Stimulated activated CD4-positive, alpha-beta T cell treated with anti-CD3 and anti-CD28 coated beads, TNF-alpha, amount 100 ng/mL, for 24 hours (primary cell): ENCODE measurements at regions not wholly inside any gene's neighbourhood (a gene's known extent, or its start where the extent isn't known, plus 50 kb on each side); places are given as distances from the start of the nearest gene placed in this dataset.
"Not testable (repeated sequence)": the region's sequence is repeated elsewhere in the genome, so short reads cannot be mapped to it uniquely, and the experiment has no call there.

Experiments
- DNase-seq, 3 experiments: peaks; one replicate each; pipeline ENCODE4 v3.0.0-alpha.2; 2020; ENCODE audit warnings: low read depth in 3 of 3

DNA sequence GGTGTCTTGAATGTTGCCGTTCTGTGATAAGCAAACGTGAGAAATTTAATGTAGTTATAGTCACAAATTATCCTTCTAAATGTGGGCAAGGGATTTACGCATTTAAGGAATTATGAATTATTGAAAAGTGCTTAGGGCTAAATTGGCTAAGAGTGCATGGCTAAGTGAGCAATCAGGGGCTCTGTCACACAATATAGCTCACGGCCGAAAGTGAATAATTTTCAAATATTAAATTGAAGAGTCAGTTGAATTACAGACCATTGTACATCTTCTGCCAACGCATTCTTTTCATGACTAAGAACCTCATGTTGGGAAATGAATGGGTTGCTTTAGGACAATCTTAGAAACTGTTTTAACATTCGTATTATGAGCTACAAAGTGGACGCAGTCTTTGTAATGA is 1832.9 kb upstream of the LRRTM1 start:
- DNase-seq, result no peak

DNA sequence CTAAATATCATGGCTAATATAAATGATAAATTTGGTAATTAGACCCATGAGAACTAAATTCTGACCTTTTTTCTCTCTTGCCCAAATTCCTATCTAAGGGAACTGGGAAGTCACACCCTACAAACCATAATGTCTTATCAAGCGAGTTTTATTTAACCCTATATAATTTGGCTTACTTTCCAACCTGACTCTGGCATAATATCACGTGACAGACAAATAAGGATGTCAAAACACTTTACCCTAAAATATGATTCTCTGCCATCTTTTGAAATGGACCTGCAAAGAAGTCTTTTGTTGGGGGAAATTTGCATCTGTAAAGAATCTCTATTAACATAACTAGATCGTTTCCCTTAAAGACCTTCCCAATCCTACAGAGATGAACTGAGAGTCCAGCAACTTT is 1823.5 kb upstream of the LRRTM1 start:
- no peak for DNase-seq

DNA sequence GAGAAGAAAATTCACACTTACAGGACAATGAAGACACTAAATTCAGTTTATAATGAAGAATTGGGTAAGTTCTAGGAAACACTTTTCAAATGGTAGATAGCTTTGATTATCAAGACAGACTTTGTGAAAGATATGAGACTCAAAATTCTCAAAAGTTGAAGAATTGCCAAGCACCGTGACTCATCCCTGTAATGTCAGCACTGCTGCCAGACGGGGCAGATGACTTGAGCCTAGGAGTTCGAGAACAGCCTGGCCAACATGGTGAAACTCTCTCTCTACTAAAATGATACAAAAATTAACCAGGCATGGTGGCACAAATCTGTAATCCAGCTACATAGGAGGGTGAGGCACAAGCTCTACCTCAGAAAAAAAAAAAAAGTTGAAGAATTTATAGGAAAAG is 1820.1 kb upstream of the LRRTM1 start:
- no peak for DNase-seq

DNA sequence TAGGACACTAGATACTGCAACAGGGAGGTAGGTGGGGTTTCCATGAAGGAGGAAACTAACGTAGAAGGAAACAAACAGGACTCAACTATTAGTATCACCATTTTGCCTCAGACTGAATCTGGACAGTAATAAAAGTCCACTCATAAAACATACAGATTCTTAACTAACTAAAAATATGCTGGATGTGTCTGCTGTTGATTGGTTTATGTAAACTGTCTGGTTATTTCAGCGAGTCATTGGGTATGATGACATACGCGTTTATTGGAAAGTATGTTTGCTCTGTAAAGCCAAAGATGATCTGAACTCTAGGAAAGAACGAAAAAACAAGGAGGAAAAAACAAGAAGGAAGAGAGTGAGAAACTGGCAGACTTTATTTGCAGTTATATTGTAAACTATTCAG is 1816.1 kb upstream of the LRRTM1 start:
- no peak for DNase-seq

DNA sequence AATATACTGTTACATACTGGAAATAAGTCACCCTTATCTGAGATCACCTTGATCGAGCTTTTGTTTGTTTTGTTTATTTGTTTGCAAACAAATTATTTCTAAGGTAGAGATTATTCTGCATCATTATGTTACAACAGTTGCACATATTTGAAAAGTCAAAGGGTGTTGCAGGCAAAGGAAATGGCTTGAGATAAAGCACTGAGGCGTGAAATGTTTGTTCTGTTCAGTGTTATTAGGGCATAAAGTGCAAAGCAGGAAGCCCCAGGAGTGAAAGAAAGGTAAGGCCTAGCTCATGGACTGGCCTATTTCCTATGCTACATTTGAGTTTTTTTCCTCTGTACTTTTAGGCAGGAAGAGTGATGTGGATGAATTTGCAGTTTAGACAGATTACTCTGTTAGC is 1815.6 kb upstream of the LRRTM1 start:
- DNase-seq, result no peak

DNA sequence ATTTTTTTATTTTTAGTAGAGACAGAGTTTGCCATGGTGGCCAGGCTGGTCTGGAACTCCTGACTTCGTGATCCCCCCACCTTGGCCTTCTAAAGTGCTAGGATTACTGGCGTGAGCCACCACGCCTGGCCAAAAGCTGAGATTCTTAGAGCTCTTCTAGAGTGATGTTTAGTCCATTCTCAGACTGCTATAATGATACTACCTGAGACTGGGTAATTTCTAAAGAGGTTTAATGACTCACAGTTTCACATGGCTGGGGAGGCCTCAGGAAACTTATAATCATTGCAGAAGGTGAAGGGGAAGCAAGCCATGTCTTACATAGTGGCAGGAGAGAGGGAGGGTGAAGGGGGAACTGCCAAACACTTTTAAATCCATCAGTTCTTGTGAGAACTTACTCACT is 1804.9 kb upstream of the LRRTM1 start:
- DNase-seq, result no peak

DNA sequence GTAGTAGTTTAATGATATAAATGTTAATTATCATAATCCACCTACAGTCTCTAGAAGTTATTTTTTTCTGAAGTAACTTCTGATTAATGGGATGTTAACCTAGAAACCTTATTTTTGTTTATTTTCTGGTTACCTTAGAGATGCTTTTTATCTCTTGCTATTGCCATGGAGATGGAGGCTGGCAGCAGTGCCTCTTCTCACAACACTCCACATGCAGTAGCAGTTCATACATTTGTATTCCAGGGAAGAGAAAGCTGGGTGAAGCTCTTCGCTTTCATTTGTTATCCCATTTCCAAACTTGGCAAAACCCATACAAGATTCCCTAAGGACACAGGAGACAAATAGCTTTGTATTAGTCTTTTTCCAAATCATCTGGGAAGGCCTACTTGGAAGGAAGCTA is 1794.1 kb upstream of the LRRTM1 start:
- no peak for DNase-seq

DNA sequence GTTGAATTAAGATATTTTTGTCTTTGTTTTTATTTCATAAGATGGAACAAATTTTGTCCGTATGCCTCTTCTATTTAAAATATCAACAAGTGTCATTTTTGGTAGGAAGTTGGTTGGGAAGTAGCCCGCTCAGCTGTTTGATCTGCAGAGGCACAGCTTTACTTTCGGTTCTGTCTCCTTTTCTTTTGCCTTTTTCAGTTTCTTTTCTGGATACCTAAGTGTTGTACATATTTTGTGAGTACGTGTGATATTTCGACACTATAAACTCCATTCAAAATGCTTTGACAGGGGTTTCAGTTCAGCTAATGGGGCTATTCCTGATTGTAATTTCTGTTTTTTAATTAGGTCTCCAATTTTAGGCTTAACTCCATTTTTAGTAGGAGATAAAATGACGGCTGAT is 1785.0 kb upstream of the LRRTM1 start:
- no peak for DNase-seq

DNA sequence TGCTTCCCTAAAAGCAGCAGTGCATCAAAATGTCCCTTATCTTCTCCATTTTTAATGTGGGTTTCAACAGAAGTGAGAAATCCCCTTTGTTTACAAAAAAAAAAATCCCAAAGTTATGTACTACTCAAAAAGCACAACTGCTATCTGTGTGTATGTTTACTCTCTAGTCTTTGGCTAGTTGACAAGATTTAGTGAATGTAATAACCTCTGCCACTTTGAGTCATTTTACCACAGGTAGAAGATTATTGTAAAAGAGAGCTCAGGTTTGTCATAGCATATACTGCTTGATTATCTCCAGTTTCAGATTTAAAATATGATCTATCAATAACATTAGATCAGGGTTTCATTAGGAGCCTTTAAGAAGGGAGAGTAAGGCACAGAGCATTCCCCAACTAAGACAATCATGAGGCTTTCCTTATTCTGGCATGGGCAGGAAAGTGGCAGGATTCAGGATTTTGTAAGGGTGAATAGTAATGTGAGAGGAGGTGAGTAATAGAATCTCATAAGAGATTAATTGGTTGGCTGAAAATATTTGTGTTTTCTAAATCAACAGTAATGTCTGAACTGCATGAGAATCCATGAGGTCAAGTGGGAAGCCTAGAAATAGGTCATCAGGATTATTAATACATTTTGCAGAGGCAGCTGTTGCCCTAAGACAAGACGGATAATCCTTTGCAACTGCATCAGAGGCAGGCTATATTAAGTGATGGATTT is 1780.3 kb upstream of the LRRTM1 start:
- DNase-seq, result no peak

DNA sequence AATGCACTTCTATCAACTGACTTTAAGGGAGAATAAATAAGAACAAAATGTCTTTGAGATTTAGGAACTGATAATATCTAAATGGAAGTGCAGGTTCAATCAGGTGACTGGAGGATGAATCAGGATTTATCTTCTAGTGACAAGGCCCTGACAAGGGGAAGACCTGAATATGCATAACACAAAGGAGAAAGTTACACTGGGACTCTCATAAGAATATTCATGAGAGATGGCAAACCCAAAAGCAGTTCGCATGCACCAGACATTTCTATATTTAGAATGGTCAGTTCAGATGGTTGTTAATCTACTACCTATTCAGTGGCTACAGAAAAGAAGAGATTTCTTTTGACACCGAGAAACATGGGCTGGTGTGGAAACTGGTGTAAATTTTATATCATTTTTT is 1771.3 kb upstream of the LRRTM1 start:
- DNase-seq, result no peak

DNA sequence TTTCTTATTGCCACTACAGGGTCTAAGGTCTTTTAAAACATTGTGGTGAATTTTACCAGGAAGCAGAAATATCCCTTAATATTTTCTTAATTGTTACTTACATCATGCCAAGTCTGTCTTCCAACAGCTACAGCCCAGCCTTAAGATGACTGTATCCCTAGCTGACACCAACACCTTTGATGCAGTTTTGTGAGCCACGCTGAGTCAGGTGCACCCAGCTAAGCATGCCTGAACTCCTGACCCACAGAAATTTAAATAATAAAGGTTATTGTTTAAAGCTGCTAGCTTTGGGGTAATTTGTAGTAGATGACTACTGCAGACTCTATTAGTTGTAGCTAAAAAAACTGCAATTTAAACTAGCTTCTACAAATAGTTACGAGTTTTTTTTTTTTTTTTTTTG is 1757.9 kb upstream of the LRRTM1 start:
- DNase-seq, result no peak

DNA sequence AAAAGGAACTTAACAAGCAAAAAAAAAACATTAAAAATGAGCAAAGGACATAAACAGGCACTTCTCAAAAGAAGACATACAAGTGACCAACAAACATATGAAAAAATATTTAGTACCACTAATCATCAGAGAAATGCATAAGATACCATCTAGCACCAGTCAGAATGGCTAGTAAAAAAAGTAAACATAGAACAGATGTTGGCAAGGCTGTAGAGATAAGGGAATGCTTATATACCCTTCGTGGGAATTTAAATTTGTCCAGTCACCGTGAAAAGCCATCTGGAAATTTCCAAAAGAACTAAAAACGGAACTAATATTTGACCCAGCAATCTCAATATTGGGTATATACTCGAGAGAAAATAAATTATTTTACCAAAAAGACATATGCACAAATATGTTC is 1751.3 kb upstream of the LRRTM1 start:
- DNase-seq, result no peak

DNA sequence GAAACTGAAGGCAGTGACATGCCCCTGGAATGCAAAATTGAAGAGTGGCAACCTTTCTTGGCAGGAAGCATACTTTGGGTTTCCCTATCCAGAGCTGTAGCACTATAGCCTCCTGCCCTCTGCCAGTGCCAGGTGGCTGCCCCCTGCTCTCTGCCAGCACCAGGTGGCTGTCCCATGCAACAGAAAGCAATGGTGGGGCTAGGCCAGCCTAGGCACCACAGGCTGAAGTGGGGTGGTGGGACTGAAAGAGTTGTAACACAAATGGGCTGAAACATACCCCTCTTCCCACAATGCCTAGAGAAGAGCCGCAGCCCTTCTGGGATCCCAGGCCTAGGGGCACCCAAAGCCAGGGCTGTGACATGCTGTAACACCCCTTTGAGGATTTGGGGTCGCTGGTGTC is 1739.3 kb upstream of the LRRTM1 start:
- DNase-seq, result no peak

DNA sequence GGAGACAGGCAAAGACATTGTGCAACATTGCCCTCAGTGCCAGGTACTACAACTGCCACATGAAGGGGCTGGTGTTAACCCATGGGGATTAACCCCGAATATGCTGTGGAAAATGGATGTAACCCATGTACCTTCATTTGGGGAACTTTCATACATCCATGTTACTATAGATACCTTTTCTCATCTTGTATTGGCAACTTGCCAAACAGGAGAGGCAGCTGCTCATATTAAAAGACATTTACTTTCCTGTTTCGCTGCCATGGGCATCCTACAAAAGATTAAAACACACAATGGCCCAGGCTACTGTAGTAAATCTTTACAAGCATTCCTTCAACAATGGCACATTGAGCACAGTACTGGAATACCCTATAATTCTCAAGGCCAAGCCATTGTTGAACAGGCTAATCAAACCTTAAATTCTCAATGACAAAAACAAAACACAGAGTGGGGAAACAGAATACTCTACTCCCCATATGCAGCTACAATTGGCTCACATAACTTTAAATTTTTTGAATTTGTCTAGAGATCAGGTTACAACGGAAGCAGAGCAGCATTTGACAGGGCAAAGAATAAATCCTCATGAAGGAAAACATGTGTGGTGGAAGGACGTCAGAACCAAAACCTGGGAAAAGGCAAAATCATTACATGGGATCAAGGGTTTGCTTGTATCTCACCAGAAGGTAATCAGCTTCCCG is 1723.5 kb upstream of the LRRTM1 start:
- no peak for DNase-seq

DNA sequence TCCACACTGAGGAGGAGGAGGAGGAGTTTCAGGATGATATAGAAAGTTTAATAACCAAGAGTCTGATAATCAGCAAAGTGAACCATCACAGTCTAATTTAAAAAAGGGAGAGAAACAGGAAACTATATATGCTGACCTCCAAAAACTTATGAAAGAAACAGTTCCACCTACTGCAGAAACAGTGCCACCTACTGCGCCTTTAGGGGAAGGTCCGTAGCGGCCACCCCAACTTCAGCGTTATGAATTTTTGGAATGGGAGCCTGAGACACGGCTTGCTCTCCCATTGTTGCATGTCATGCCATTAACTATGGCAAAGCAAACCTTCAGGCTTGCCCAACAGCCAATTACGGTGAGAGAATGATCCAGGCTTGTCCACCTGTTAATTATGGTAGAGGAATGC is 1719.2 kb upstream of the LRRTM1 start:
- no peak for DNase-seq

DNA sequence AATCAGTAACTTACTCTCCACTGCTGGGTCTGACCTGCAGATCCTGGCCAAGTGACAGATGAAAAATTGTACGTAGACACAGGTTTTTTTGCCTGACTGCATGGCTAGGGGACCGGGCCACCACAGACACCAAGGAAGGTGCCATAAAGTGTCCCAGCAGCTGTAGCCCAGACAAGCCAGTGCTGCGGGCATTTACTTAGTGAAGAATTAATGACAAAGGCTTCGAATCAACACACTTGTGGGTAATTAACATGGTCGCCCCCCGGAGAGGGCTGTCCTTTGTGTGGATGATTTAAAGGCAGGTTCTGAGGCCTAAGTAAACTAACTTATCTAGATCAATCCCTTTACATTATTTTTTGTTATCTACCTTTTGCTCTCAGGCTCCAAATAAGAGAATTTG is 1709.1 kb upstream of the LRRTM1 start:
- DNase-seq, result no peak

DNA sequence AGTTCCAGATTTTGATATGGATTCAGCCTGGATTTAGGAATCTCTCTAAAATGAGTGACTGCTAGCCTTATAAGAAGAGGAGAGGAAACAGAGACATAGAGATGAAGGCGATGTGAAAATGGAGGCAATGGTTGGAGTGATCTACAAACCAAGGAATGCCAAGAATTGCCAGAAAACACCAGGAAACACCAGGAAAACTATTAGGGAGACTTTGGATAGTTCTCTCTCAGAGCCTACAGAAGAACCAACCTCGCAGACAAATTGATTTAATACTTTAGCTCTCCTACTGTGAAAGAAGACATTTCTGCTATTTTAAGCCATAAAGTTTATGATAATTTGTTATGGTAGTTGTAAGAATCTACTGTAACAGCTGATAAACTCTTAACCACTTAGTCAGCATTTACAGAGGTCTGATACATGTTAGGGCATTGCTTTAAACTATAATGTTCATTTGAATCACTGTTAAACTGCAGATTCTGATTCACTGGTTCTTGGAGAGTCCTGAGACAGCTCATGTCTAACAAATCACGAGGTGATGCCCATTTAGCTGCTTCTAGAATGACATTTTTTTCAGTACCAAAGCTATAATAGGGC is 1702.6 kb upstream of the LRRTM1 start:
- DNase-seq, result no peak

DNA sequence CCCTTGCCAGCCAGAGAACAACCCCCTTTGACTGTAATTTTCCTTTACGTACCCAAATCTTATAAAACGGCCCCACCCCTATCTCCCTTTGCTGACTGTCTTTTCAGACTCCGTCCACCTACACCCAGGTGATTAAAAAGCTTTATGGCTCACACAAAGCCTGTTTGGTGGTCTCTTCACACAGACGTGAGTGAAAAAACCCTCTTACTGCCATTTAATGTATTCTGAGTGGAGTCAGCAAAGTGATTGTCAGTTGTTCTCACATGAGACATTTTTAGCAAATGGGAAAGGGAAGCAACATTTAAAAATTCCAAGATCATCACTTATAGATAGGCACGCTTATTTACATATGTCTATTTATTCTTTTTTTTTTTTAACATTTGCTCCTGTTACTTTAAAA is 1701.3 kb upstream of the LRRTM1 start:
- DNase-seq, result not testable (repeated sequence)

DNA sequence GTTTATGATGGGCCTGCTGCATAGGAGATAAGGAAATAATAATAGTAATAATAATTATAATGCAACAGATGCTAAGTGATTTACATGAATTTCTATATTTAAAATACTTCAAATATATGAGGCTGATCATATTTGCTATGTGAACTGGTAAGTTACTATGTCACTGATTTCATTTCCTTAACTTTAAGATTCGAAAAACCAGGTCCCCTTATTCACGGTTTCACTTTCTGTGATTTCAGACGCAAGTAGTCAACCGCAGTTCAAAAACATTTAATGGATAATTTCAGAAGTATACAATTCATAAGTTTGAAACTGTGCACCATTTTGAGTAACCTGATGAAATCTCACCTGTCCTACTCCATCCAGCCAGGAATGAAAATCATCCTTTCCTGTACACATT is 1697.1 kb upstream of the LRRTM1 start:
- DNase-seq, result no peak

DNA sequence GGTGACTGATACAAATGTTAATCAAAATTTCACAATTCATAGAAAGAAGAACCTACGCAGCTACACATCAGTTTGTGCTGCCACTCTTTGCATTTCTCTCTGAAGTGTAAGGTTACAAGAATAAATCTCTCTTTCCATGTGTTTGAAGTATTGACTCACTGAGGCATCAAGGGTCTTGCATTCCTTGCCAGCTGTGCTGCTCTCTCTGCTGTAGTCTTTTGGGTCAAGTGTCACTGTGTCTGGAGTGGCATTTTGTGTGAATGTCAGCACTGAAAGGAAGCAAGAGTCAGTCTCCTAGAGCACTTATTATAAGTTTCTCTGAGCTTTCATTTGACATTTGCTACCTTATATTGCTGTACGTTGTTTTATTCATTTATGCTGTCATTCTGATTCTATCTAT is 1696.1 kb upstream of the LRRTM1 start:
- DNase-seq, result no peak

DNA sequence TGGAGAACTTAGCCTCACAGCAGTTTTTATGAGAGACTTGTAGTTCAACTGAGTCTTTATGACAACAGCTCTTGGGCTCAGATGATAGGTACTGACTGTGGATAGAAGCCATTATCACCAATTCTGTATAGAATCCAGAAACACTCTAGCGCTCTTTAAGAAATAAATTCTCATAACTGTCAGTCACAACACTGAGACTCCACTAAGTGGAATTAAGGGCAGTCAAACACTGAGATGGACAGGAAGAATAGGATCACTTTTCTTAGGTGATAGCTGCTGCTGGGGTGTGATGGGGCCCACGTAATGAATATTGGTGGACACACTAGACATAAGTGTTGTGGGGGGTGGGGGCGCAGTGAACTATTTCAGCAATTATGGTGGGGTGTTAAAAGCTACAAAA is 1691.8 kb upstream of the LRRTM1 start:
- DNase-seq, result no peak

DNA sequence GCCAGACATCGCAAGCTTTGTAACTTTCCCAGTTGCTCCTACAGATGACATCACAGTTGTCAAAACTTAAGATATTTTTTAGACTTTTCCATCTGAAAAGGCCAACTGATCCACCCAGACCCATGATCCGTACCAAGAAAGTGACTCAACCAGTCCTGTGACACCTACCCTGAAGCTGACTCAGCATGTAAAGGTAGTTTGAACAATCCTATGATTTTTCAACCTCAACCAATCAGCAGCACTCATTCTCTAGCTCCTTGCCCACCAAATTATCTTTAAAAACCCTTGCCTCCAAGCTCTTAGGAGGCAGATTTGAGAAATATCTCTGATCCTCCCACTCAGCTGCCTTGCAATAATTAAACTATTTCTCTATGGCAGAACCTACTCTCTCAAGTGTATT is 1686.7 kb upstream of the LRRTM1 start:
- no peak for DNase-seq

DNA sequence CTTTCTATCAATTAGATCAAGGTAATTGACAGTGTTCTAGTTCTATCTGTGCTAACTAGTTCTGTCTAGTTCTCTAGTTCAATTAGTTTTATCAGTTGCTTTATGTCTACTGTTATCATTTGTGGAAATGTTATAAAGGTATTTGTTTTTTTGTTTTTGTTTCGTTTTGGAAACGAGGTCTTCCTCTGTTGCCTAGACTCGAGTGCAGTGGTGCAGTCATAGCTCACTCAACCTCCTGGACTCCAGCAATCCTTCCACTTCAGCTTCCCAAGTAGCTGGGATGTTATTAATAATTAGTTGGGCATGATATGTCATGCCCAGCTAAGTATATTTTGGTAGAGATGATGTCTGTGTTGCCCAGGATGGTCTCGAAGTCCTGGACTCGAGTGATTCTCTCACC is 1682.8 kb upstream of the LRRTM1 start:
- DNase-seq, result no peak
